Gastroesophageal sphincter (tissue), 4 donors: ENCODE measurements at regions not wholly inside any gene's neighbourhood (a gene's known extent, or its start where the extent isn't known, plus 50 kb on each side); places are given as distances from the start of the nearest gene placed in this dataset.

Experiments
- ATAC-seq: fragments of 150-250 bp; one replicate; pipeline ENCODE4 v1.9.1; 2016; ENCODE audit warnings: mild to moderate bottlenecking, moderate library complexity
- H3K27ac ChIP-seq, 4 donors: fragments of 200-600 bp; sonication (generic) in 3 of 4; 1 replicate in 3 of 4; 2 replicates in 1 of 4; pipeline ENCODE4 v1.5.1; 2016 to 2019
- H3K27me3 ChIP-seq: fragments of 200-600 bp; sonication (generic); one replicate; pipeline ENCODE4 v1.5.1; 2019
- H3K36me3 ChIP-seq, 2 donors: fragments of 200-600 bp; sonication (generic); one replicate each; pipeline ENCODE4 v1.5.1; 2019; ENCODE audit warnings: control low read depth in 1 of 2
- H3K4me1 ChIP-seq, 3 donors: fragments of 200-600 bp; sonication (generic); 1 replicate in 2 of 3; 2 replicates in 1 of 3; pipeline ENCODE4 v1.5.1; 2016 to 2019; ENCODE audit warnings: control low read depth in 2 of 3
- H3K4me3 ChIP-seq, 2 donors: fragments of 200-600 bp; sonication (generic); one replicate each; pipeline ENCODE4 v1.5.1; 2019; ENCODE audit warnings: mild to moderate bottlenecking in 1 of 2, moderate library complexity in 1 of 2
- H3K9me3 ChIP-seq, 3 donors: fragments of 200-600 bp; sonication (generic); one replicate each; pipeline ENCODE4 v1.5.1; 2017 to 2019; ENCODE audit warnings: control low read depth in 2 of 3
- EP300 ChIP-seq: sonication (generic); formaldehyde crosslinking; IDR thresholded peaks from one replicate; pipeline ENCODE4 v1.6.1; 2017; ENCODE audit warnings: antibody characterized with exemption, mild to moderate bottlenecking
- POLR2A ChIP-seq, 2 donors: fragments of 450-650 bp; IDR thresholded peaks; one replicate each; pipeline ENCODE4 v1.6.1; 2017; ENCODE audit warnings: antibody characterized with exemption in 2 of 2, mild to moderate bottlenecking in 2 of 2, moderate library complexity in 1 of 2
- POLR2AphosphoS5 ChIP-seq: sonication (generic); formaldehyde crosslinking; IDR thresholded peaks from one replicate; pipeline ENCODE4 v1.6.1; 2017; ENCODE audit warnings: antibody characterized with exemption
- WGBS, 2 donors: methylation state at CpG; one replicate each; pipeline ENCODE4 v1.1.5; 2018; ENCODE audit warnings: low coverage in 1 of 2; 5-methylcytosine and 5-hydroxymethylcytosine counted together
- TF ChIP-seq, protein P1 (sequence below), 4 experiments: fragments of 200-600 bp in 2 of 4; fragments of 450-650 bp in 2 of 4; sonication (generic) in 1 of 4; IDR thresholded peaks; one replicate each; pipeline ENCODE4 v1.5.1; 2017 to 2019; ENCODE audit warnings: antibody characterized with exemption in 4 of 4, mild to moderate bottlenecking in 2 of 4, moderate library complexity in 2 of 4

DNA sequence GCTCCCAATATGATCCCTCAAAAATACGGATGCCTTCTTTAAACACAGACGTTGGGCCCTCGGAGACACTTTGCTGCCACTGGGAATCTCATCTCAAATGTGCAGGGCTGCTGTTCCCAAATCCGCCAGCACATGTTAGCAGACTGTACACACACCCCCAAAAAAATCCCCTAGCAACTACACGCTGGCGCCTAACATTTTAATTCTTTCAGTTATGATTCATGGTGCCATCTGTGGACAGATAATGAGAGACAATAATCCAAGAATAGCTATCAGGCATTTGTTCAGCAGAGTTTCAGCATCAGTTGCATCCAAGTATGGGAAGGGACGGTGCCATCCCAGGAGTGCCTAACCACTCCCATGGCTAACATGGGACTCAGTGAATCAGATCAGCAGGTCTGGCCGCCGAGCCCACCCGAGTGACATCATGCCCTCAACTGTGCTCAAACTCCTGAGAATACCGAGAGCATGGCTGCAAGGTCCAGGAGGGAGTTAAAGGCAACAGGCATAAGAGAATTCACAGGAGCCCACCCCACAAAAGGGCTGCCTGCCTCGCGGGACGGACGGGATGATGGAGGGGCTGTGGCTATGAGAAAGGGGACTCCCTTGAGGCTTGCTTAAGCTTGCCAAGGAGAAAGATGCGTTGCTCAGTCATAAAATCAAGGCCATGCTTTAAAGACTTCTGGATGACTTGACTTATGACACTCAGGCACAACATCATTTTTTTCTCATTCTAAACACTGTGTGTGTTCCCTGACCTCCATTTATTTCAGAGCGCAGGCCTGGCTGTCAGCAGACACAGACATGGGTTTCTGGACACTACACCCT is 337.0 kb downstream of the SHANK2 start:
- H3K9me3 ChIP-seq, result peaks cover 0 to 4% (median 0%) of the 10 kb centered on the region in 3 donors
- TF ChIP-seq POLR2A (IDR thresholded peaks at IDR 0.05) (no peak), POLR2AphosphoS5 (no peak), EP300 (no peak)
- TF ChIP-seq, protein P1, sequence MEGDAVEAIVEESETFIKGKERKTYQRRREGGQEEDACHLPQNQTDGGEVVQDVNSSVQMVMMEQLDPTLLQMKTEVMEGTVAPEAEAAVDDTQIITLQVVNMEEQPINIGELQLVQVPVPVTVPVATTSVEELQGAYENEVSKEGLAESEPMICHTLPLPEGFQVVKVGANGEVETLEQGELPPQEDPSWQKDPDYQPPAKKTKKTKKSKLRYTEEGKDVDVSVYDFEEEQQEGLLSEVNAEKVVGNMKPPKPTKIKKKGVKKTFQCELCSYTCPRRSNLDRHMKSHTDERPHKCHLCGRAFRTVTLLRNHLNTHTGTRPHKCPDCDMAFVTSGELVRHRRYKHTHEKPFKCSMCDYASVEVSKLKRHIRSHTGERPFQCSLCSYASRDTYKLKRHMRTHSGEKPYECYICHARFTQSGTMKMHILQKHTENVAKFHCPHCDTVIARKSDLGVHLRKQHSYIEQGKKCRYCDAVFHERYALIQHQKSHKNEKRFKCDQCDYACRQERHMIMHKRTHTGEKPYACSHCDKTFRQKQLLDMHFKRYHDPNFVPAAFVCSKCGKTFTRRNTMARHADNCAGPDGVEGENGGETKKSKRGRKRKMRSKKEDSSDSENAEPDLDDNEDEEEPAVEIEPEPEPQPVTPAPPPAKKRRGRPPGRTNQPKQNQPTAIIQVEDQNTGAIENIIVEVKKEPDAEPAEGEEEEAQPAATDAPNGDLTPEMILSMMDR (IDR thresholded peaks at IDR 0.05), result no peak
- H3K4me3 ChIP-seq, result no peak overlapping the region
- WGBS, 2 donors, result 65 to 80% methylated on average over 12 of the region's 17 CpGs
- peaks cover 0 to 24% (median 0%) of the 10 kb centered on the region in 3 donors for H3K4me1 ChIP-seq
- H3K36me3 ChIP-seq, result no peaks in the 10 kb centered on the region
- H3K27me3 ChIP-seq, result no peaks in the 10 kb centered on the region
- H3K27ac ChIP-seq, result peak overlapping the region in 3 of 4 donors; percentile 85 to 91 (median 89)
- ATAC-seq, result no peak

DNA sequence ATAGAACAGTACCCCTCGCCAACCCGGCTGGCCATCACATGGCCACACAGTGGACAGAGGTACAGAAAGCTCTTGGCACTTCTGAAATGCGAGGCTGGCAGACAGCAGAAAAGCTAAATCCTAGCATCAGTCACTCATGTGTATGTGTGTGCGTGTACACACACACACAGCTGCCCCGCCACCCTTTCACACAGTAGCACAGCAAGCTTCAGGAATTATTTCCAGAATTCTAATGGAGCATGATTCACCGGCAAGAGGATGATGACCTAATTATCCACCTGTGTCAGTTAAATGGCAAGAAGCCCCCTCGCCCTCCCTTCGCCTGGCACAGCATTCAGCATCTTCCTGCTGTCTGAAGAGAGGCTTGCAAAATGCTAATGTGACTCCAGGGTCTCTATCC is 336.0 kb downstream of the SHANK2 start:
- 88 to 100% methylated on average over 2 to 3 of the region's 8 CpGs for WGBS, 2 donors
- peaks cover 0 to 12% (median 0%) of the 10 kb centered on the region in 3 donors for H3K9me3 ChIP-seq
- H3K27ac ChIP-seq, result peak overlapping the region in 1 of 4 donors; percentile 89

DNA sequence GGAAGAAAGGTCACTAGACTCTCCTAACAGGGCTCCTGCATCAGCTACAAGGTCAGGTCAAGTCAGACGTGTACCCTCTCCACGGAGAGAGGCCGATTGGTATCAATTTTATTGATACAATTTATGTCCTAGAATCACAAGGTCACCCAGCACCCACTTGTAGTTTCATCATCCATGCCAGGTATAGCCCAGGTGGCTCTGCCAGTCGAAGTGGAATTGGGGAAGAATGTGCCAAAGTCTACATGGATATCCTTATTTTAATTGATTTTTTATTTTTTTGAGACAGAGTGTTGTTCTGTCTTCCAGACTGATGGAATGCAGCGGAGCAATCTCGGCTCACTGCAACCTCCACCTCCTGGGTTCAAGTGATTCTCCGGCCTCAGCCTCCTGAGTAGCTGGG is 334.1 kb downstream of the SHANK2 start:
- 67 to 72% methylated on average over 3 to 7 of the region's 7 CpGs for WGBS, 2 donors
- no peaks in the 10 kb centered on the region for H3K36me3 ChIP-seq
- H3K27me3 ChIP-seq, result no peaks in the 10 kb centered on the region
- no peak for ATAC-seq
- no peak overlapping the region for H3K4me3 ChIP-seq
- H3K27ac ChIP-seq, result no peak overlapping the region
- H3K4me1 ChIP-seq, result peaks cover 0 to 11% (median 0%) of the 10 kb centered on the region in 3 donors
- TF ChIP-seq POLR2AphosphoS5, result no peak
- TF ChIP-seq, protein P1 (IDR thresholded peaks at IDR 0.05), result no peak
- TF ChIP-seq EP300, result no peak
- no peak for TF ChIP-seq POLR2A (IDR thresholded peaks at IDR 0.05)
- peaks cover 0 to 31% (median 0%) of the 10 kb centered on the region in 3 donors for H3K9me3 ChIP-seq

More for the DNA sequence above, 336.0 kb downstream of the SHANK2 start:
- no peak overlapping the region for H3K4me3 ChIP-seq
- H3K27me3 ChIP-seq, result no peaks in the 10 kb centered on the region
- no peak for TF ChIP-seq POLR2AphosphoS5
- TF ChIP-seq EP300, result no peak
- ATAC-seq, result no peak
- no peaks in the 10 kb centered on the region for H3K36me3 ChIP-seq
- H3K4me1 ChIP-seq, result peaks cover 0 to 24% (median 0%) of the 10 kb centered on the region in 3 donors

DNA sequence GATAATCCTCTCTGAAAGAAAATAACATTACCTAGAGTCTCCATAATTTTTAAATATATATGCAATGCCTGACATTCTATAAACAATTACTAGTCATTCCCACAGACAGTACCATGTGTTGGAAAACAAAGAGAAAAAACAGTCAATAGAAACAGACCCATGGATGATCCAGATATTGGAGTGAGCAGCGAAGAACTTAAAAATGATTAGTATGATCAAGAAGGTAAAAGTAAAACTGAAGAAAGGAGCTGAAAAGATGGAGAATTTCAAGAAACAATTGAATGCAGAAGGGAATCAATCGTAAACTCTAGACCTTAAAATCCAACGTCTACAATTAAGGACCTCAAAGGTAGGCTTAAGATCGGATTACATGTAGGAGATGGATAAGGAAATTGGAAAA is 330.6 kb downstream of the SHANK2 start:
- H3K4me3 ChIP-seq, result no peak overlapping the region
- no peaks in the 10 kb centered on the region for H3K27me3 ChIP-seq
- H3K4me1 ChIP-seq, result no peaks in the 10 kb centered on the region
- no peak for ATAC-seq
- H3K9me3 ChIP-seq, result peaks cover 0 to 39% (median 0%) of the 10 kb centered on the region in 3 donors
- no peaks in the 10 kb centered on the region for H3K36me3 ChIP-seq
- H3K27ac ChIP-seq, result no peak overlapping the region
- WGBS, 2 donors, result 93 to 98% methylated on average over 4 of the region's 4 CpGs
- TF ChIP-seq POLR2A (IDR thresholded peaks at IDR 0.05), result no peak
- TF ChIP-seq, protein P1 (IDR thresholded peaks at IDR 0.05), result no peak
- TF ChIP-seq POLR2AphosphoS5, result no peak
- no peak for TF ChIP-seq EP300

DNA sequence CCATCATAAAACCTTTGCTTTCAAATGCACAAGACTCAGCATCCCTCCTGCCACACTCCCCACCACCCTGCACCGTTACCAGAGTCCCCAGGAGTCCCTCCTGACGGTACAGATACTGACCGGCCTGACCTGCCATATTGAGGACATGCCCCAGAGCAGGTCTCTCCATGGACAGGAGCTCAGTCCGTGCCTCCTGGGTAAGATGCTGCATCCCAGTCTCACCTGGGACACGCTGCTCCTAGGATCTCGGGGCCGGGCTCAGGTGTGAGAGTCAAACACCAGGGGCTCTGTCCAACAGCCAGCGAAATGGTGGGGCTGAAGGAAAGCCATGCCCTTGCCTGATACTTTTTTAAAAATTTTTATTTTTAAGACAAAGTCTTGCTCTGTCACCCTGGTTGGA is 328.3 kb downstream of the SHANK2 start:
- H3K4me1 ChIP-seq, result no peaks in the 10 kb centered on the region
- no peaks in the 10 kb centered on the region for H3K36me3 ChIP-seq
- no peak for TF ChIP-seq POLR2A (IDR thresholded peaks at IDR 0.05)
- 90% methylated on average over 2 of the region's 8 CpGs; no CpG with 5 or more reads in 1 of the 2 donors for WGBS, 2 donors
- no peak overlapping the region for H3K4me3 ChIP-seq
- H3K27me3 ChIP-seq, result no peaks in the 10 kb centered on the region
- H3K9me3 ChIP-seq, result peaks cover 0 to 39% (median 0%) of the 10 kb centered on the region in 3 donors
- no peak overlapping the region for H3K27ac ChIP-seq
- no peak for ATAC-seq

DNA sequence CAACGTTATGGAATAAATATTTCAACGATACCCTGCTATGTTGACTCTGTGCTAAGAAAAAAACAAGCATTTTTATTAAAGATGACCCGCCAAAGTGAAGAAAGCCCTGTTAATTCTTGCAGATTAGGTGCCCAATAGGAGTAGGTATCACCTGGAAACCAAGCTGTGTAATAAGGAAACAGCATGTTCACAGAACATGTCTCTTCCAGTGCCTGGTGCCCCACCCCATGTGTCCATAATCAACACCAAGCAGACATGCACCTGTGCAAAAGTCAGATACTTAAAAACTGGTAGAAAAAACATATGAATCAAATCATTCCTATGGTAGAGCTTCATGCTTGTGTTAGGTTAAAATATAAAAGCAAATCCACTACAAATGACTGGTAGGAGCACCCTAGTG is 327.1 kb downstream of the SHANK2 start:
- no peaks in the 10 kb centered on the region for H3K27me3 ChIP-seq
- H3K36me3 ChIP-seq, result no peaks in the 10 kb centered on the region
- WGBS, 2 donors, result 77 to 81% methylated on average over 3 of the region's 3 CpGs
- no peaks in the 10 kb centered on the region for H3K4me1 ChIP-seq
- peaks cover 0 to 35% (median 0%) of the 10 kb centered on the region in 3 donors for H3K9me3 ChIP-seq
- H3K27ac ChIP-seq, result no peak overlapping the region
- TF ChIP-seq, protein P1 (IDR thresholded peaks at IDR 0.05), result no peak
- TF ChIP-seq EP300, result no peak
- TF ChIP-seq POLR2AphosphoS5, result no peak
- TF ChIP-seq POLR2A (IDR thresholded peaks at IDR 0.05), result no peak
- no peak for ATAC-seq
- no peak overlapping the region for H3K4me3 ChIP-seq
